GM21367 (cell line): ENCODE measurements at regions not wholly inside any gene's neighbourhood (a gene's known extent, or its start where the extent isn't known, plus 50 kb on each side); places are given as distances from the start of the nearest gene placed in this dataset.

Experiments
- ATAC-seq: cut with Tn5 transposase; IDR thresholded peaks from one replicate; pipeline ENCODE4 v1.9.1; 2021; ENCODE audit not compliant: unreplicated experiment

DNA sequence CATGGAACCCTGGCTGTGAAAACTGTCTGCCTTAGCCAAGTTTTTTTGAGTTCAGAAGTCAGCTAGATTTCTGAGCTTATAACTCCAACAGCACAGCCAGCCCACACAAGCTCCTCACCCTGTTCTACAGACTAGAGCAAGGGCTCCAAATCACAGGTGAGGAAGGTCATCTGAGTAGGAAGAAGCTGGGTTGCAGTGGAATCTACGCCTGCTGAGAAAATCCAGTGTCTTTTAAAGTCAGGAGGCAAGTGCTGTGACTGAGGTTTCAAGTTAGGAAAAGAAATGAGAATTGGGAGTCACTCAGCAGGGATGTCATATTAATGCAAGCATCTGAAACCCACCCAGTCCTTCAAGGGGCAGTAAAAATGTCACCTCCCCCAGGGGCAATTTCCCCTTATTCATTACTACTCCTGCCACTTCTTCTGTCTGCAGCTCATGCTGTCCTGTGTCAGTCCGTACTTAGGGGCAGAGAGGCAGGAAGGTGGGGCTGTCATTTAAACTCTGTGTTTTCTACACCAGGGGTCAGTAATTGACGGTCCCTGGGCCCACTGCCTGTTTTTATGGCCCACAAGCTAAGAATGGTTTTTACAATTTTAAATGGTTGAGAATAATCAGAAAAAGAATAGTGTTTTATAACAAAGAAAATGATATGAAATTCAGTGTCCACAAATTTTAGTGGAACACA is 551.1 kb downstream of the BCL11A start:
- no peak for ATAC-seq

DNA sequence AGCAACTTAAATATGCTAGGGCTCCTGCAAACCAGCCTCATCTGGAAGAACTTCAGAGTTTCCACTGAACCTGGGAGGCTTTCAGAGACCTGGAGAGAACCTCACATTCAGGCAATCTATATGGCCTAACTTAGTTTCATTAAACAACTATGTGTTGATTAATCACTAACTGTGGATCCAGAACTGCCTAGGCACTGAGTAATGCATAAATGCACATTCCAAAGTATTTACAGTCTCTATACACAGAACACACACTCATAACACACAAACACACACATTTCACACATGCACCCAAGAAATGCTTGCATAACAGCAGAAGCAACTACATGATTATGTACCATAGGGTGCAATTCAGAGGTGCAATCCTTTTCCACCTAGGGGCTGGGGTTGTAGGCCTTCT is 552.8 kb downstream of the BCL11A start:
- no peak for ATAC-seq

DNA sequence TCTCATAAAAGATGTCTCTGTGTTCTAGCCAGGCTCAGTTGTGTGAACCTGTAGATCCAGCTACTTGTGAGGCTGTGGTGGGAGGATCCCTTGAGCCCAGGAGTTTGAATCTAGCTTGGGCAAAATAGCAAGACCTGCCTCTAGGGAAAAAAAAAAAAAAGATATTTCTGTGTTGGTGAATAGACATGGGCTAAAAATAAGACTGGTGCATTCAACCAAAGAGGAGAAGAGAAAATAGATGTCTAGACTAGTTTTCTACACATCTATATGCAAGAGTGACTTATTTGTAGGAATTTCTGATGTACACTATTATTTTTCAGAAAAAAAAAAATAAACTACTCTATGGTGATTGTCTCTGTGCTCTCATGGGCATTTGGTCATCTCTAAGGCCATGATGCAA is 555.1 kb downstream of the BCL11A start:
- ATAC-seq: no peak

DNA sequence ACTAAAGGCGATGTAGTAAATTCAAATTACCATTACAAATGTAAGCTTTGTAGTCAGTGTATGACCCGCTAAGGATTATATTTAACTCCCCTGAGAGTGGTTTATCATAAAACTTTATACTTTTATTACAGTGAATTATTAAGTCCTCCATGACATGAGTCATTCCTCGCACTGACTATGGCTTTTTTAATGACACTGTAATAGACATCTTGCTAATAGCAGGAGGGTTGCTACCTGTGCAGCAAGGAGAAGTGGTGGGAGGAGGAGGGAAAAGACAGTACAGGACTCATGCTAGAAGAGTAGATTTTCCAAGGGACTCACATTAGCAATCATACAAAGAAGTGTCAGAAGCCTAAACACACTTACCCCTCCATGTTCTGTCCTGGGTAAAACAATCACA is 556.1 kb downstream of the BCL11A start:
- no peak for ATAC-seq

DNA sequence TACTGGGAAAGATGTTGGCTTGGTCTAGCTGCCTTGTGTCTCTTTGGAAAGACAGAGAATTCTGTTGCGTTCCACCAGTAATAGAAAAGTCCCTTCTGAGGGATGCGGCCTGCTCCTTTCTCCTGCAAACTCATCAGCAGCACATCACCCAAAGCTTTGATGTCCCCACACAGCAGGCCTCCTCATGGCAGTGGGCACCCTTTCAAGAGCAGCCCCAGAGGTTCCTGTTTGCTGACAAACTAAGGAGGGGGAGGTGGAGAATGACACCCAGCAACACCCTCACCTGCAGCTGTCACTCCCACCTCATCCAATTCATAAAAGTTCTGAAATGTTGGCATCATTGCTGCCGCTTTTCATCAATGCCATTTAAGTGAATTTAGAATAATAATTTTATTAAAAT is 556.6 kb downstream of the BCL11A start:
- ATAC-seq: no peak

DNA sequence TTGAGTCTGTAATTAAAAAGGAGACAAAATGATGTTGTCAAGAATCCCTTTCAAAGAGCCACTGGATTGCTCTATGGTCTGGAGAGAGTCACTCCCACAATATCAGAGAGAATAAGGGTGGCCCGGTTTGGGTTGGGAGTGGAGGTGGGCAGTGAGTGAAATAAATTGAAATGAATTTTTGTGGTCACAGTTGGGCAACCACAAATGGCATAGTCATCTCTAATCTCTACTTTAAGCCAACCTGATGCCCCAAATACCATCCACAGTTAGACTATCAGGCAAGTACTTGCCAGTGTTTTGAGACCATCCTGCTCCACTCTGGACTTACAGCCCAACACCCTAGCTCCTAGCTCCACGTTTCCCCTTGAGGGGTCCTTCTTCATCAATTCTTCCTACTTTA is 559.7 kb downstream of the BCL11A start:
- ATAC-seq: no peak

DNA sequence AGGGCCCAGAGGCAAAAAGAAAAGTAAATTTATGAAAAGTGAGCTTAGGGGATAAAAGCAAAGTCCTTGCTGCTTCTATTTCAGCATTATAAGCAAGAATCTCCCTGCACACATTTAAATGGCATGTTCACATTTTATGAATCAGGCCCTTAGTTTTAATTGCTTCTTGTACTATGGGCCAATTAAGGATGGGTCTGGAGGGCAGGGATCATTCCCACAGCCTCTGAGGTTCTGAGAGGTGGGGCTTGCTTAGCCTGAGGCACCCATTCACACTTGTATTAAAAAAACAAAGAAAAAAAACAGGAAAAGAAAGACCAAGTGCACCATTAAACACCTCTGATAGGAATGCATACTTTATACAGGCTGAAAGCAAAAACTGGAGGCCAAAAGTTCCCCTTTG is 565.1 kb downstream of the BCL11A start:
- ATAC-seq: no peak

DNA sequence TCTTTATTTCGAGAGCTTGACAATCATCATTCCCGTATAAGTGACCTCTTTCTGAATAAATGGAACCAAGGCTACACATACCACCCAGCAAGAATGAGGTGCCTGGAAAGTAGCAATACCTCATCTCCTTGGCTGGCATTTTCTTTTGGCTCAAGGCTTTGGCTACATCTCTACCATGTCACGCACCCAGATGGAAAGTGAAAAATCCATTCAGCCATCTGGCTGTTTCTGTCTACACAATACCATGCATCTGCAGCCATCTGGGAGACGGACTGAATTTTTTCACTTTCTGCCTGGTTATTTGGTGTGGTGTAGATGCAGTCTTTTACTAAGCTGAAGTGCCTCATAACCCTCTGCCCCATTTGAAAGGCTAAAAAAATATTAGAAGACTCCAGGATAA is 566.9 kb downstream of the BCL11A start:
- no peak for ATAC-seq

DNA sequence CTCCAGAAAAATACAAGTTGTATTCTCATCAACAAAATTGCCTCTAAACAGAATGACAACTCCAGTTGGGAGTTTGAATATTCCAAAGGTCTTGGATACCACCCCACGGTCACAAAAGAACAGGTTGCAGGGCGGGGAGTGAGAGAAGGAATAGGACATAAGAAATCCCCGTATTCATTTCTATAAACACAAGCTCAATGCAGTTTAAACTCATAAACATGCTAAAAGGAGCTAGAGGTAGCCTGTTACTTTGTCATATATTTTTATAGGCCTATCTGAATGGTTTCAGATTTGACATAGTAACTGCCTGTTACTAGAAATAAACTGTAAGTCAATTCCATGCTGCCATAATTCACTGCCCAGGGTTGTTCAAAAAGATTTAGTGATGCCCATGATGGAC is 567.5 kb downstream of the BCL11A start:
- ATAC-seq: no peak

DNA sequence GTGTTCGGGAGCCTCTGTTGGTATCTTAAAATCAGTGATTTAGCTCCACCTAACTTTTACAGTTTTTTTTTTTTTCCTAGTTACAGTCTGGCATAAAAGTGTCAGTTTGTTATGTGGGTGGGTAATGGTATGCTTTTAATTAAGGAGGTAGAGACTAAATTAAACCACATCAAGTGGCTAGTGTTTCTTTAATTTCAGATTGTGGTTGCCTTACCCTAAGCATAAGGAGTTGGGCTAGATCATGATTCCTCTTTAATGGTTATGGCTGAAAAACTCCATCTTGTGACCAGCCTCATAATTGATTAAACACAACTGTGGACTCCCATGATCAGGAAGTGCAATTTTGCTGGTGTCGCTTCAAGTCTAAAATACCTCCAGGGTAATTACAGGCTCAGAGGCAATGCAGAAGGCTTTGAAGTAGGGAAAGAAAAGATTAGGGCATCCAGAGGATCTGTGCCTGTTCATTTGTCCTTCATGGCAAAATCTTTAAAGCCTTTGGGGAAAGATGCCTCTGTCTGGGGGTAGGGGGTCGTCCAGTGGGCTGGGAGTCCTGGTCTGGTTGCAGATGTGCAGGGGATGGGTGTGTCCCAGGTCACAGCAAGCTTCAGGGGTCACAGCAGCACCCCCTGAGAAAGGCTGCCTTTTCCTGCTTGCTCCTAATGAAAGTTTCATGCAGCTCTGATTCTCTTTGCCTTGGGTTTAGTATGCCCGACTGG is 579.2 kb downstream of the BCL11A start:
- no peak for ATAC-seq

DNA sequence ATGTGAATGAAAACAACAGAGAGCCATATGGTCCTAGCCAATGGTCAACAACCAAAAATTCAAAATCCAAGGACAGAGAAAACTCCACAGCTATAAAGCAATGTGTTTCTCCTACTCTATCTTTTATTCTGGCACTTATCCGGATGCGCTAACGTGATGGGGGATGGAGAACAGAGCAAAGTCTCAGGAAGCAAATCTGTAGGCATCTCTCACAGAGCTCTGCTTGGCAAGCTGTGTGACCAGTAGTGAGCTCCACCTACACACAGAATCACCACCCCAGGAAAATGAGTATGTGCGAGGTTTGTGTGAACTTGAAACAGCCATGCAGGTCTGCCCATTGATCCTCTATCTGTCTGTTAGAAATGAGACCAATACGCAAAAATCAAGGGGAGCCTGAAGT is 584.3 kb downstream of the BCL11A start:
- no peak for ATAC-seq

DNA sequence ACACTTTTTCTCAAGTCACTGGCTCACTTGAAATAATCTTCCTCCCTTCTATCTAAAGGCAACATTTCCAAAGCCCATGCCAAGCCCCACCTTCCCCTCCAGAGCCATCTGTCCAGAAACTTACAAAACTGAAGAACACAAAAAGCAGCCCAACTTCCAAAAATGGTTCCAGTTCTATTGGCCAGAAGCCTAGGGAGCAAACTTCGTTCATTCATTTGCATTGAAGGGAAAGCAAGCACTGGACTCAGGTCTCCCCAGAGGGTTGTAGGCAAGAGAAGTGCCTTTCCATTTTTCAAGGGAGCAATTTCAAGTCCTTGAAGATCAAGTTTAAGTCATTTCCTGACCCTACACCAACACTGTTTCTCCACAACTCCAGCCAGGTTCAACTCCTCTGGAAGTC is 585.0 kb downstream of the BCL11A start:
- no peak for ATAC-seq

DNA sequence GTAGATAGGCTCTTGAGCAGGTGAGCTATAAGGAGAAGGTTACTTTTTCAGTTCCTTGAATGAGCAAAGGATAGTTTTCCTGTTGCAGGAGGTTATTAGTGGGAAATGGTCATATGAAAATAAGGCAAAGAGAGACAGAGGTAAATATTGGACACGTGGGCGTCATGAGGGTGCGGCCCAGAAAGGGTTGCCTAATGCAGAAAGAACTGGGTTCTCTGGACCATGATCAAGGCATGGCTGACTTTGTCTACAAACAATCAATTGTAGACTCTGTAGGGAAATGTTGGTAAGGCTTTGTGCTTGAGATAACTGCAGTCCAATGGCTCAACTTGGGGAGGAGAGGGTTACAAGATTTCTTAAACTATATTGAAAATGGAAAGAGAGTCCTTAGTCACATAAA is 585.8 kb downstream of the BCL11A start:
- ATAC-seq: no peak

DNA sequence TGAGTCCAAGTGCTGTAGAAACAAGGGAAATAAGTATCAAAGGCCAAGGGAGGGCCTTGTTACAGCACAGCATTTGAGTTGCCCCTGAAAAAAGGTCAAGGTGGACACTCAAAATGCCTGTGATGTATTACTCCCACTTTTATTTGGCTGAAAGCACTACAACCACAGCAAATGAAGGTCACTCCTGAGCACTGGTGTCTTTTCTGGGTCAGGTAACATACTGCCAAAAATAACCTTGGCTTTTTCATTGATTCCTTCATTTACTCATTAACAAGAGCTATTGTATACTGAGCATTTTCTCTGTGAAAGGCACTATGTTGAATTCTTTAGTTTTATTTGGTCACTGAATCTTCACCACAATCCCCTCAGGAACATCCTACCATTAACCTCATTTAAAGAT is 590.3 kb downstream of the BCL11A start:
- no peak for ATAC-seq

DNA sequence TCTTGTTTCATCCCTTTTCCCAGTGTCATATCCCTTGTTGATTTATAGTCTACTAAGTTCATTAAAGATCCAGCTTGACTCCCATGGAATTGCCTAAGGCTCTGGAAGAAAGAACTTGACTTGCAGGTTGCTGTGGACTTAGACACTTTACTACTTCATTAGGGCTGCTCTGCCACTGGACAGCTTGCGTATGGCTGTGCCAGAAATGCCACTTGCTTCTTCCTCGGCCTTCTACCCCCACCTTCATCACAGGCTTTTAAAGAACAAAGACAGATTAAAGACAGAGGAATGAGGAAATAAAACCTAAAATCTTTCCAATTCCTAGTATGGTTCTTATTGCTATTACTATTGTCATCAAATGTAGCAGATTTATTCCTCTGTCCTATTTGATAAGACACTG is 591.7 kb downstream of the BCL11A start:
- no peak for ATAC-seq

DNA sequence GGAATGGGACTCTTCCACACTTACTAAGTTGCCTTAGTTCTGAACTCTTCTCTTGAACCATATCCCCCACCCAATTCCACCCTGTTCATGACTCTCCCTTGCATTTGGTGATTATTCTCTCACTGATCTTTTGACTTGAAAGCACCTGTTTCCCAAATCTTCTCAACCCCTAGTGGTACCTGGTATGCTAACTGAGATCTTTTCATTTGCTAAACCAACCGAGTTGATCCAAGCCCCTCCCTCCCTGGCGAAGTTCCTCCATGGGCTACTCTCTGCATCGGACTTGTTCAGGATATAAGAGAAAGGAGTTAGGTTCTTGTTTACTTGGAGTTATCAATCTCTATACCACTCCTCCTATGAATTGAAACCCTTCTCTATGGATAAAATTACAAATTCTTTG is 593.5 kb downstream of the BCL11A start:
- ATAC-seq: no peak

DNA sequence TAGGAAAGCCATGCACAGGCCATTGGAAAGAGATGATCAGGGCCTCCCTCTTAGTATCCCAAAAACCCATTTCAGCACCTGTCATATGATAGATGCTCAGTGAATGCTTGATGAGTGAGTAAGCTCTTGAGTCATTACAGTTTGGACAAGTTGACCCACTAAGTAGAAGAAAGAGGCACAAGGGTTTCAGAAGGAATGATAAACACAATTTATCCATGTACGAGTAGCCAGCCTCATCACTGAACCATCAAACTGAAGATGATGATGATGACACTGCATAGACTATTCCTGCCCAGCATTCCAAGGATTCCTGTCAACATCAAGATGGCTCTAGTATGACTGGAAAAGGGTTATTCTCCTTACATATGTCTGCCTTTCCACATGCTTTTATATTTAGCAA is 596.0 kb downstream of the BCL11A start:
- no peak for ATAC-seq

DNA sequence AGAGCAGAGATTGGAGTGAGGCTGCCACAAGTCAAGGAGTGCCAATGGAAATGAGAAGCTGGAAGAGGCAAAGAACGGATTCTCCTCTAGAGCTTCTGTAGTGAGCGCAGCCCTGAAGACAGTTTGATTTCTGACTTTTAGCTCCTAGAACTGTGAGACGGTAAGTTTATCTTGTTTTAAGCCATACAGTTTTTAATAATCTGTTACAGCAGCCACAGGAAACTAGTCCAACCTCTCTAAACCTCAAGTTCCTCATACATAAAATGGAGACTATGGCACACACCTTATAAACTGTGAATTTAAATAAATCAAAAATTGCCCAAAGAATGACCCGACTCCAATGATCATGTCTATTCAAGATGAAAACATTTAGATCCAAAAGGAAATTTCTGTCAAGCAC is 596.5 kb downstream of the BCL11A start:
- ATAC-seq: no peak

DNA sequence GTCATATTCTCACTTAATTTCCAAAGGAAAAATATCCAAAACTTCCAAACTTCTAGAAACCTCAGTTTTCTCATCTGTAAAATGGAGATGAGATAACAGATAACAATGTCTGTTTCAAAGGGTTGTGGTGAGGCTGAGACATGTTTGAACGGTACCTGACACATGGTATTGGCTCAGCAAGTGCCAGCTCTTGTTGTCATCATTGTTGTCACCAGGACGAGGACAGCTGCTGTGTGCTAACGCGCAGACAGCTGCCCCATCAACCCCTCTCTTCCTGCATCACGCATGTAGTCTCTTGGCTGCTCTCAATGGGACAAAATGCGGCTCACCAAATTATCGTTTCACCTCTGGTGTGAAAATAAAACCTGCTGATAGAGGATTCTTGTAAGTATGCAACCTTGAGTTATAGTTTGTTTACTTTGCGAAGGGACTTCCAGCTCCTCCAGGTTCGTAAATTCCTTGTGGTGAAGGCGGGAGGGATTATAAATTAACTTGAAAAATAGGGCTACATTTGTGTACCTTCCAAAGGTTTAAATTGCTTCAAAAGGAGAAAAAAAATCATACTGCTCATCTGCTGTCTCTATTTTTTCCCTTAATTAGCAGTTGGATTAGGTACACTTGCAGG is 605.4 kb downstream of the BCL11A start:
- no peak for ATAC-seq

DNA sequence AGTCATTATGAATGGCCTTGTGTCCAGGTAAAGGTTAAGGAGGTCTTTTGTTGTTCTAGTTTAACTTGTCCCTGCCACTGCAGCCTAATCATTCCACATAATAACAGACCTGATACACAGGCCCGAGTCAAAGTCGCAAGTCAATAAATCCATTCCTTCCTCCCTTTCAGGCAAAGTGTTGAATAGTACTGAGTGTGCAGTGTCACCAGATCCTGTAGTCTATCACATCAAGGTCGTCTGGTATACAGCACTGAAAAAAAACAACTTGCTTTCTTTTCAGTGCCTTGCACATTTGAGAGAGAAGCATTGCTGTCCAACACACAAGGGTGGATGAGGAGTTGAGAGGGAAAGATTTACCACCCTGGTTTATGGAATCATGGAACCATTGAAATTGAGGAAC is 606.2 kb downstream of the BCL11A start:
- no peak for ATAC-seq

DNA sequence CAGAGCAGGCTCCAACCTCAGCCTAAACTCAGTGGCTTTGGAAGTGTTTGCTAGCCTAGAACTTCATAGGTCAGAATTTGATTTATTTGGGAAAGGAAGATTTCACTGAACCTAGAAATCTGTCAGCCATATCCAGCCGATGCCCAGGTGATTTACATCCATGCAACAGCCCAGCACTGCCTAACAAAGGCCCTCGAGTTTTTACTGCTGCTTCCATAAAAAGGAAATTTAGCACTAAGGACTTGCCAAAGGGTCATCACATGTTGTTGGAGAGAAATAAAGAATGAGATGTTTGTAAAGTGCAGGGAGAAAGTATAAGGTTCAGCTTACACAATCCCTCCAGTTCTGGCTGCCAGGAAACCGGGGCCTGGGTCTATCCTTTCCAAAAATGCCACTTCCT is 614.2 kb downstream of the BCL11A start:
- ATAC-seq: no peak

DNA sequence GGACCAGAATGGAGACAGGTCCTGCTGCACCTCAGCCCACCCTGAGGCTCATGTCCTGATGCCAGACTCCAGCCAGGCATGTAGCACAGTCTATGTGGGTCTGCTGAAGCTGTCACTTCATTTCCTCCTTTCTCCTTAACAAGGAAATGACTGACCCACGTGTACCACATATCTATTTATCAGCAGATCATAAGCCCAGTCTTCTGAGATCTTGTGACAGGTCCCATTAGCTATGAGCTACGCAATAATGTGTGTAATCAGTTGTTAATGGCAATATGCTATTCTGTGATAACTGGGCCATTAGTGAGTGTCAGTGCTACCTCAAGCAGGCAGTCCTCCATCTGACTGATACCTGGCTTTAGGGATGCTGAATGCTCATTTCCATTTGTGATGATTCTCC is 615.3 kb downstream of the BCL11A start:
- ATAC-seq: no peak

DNA sequence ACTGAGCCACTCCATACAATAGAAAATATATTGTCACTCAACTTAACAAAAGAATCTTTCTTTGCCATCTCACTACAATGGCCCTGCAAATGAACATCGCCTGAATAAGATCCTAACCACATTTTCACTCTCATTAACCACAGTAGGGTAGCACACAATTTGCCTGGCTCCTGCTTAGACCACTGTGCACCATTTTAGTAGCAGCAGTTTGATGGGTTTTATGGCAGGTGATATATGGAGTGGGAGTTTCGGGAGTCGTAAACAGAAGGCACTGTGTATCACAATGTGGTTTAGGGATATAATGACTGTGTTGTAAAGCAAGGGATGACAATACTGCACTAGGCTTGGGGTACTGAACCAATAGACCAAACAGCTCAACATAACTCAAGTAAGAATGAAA is 617.4 kb downstream of the BCL11A start:
- ATAC-seq: no peak
